ENCODE measurements at regions not wholly inside any gene's neighbourhood (a gene's known extent, or its start where the extent isn't known, plus 50 kb on each side); places are given as distances from the start of the nearest gene placed in this dataset.

DNA sequence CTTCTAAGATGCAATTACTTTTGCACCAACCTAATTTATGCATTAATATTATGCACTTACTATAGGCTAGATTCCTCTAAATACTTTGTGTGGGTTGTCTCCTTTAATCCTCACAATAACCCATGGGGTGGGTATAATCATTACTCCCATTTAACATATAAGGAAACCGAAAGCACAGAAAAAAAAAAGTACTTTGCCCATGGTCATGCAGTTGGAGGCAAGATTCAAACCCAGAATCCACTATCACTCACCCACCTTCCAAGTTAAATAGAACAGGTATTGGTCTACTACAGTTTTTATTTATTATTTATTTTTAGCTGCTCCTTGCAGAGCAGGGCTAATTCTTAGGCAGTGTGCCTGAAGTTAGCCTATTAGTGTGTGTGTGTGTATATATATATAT lies 76.6 kb upstream of the FZD7 start:
- no peak for TF ChIP-seq POLR2A (IDR thresholded peaks at IDR 0.05)
- TF ChIP-seq, protein P1, sequence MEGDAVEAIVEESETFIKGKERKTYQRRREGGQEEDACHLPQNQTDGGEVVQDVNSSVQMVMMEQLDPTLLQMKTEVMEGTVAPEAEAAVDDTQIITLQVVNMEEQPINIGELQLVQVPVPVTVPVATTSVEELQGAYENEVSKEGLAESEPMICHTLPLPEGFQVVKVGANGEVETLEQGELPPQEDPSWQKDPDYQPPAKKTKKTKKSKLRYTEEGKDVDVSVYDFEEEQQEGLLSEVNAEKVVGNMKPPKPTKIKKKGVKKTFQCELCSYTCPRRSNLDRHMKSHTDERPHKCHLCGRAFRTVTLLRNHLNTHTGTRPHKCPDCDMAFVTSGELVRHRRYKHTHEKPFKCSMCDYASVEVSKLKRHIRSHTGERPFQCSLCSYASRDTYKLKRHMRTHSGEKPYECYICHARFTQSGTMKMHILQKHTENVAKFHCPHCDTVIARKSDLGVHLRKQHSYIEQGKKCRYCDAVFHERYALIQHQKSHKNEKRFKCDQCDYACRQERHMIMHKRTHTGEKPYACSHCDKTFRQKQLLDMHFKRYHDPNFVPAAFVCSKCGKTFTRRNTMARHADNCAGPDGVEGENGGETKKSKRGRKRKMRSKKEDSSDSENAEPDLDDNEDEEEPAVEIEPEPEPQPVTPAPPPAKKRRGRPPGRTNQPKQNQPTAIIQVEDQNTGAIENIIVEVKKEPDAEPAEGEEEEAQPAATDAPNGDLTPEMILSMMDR (IDR thresholded peaks at IDR 0.05) = no peak
- TF ChIP-seq EP300 (IDR thresholded peaks at IDR 0.05) = no peak

All from tibial nerve (tissue), 4 donors.